CD4-positive, alpha-beta T cell treated with Interleukin-17A for 4 hours (primary cell): ENCODE measurements at regions not wholly inside any gene's neighbourhood (a gene's known extent, or its start where the extent isn't known, plus 50 kb on each side); places are given as distances from the start of the nearest gene placed in this dataset.
"Not testable (repeated sequence)": the region's sequence is repeated elsewhere in the genome, so short reads cannot be mapped to it uniquely, and the experiment has no call there.

Experiments
- DNase-seq: peaks from one replicate; pipeline ENCODE4 v3.0.0-alpha.2; 2020; ENCODE audit warnings: mixed read lengths

DNA sequence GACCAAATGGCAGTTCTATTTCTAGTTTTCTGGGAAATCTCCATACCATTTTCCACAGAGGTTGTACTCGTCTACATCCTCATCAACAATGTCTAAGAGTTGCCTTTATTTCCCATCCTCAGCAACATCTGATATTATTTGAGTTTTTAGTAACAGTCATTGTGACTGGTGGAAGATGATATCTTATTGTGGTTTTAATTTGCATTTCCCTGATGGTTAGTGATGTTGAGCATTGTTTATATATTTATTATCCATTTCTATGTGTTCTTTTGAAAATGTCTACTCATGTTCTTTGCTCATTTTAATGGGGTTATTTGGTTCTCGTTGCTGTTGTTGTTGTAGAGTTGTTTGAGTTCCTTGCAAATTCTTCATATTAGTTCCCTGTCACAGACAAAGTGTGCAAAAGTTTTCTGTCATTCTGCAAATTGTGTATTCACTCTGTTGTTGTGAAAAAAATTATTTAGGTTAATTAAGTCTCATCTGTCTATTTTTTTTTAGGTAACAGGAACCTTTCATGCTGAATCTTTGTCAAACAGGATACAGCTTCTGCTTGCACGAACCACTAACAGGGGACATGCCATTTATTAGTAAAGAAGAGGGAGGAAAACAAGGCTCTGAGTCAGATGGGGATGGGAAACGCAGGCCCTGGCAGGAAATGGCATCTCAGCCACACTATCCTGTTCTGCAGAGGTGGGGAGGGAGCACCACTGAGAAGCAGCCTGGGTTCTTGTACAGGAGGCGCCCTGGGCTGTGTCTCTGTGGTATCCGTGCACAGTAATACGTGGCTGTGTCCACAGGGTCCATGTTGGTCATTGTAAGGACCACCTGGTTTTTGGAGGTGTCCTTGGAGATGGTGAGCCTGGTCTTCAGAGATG, 1196.7 kb downstream of the TMEM121 start:
- DNase-seq = not testable (repeated sequence)

GRCh38 chr14:106727962-106728361, 1201.6 kb downstream of the TMEM121 start:
- DNase-seq = not testable (repeated sequence)

GRCh38 chr14:106728611-106729010, 1202.2 kb downstream of the TMEM121 start:
- DNase-seq = no peak

GRCh38 chr14:106729551-106729950, 1203.2 kb downstream of the TMEM121 start:
- DNase-seq = no peak

GRCh38 chr14:106733771-106734170, 1207.4 kb downstream of the TMEM121 start:
- DNase-seq = no peak

DNA sequence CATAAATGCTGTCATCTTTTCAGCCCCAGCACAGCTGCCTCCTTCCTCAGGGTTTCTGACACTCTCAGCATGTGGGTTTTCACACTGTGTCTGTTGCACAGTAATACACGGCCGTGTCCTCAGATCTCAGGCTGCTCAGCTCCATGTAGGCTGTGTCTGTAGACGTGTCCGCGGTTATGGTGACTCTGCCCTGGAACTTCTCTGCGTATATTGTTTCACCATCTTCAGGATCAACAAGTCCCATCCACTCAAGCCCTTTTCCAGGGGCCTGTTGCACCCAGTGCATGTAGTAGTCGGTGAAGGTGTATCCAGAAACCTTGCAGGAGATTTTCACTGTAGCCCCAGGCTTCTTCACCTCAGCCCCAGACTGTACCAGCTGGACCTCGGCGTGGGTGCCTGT, 1210.6 kb downstream of the TMEM121 start:
- DNase-seq = no peak

GRCh38 chr14:106738075-106738474, 1211.7 kb downstream of the TMEM121 start:
- DNase-seq = no peak

DNA sequence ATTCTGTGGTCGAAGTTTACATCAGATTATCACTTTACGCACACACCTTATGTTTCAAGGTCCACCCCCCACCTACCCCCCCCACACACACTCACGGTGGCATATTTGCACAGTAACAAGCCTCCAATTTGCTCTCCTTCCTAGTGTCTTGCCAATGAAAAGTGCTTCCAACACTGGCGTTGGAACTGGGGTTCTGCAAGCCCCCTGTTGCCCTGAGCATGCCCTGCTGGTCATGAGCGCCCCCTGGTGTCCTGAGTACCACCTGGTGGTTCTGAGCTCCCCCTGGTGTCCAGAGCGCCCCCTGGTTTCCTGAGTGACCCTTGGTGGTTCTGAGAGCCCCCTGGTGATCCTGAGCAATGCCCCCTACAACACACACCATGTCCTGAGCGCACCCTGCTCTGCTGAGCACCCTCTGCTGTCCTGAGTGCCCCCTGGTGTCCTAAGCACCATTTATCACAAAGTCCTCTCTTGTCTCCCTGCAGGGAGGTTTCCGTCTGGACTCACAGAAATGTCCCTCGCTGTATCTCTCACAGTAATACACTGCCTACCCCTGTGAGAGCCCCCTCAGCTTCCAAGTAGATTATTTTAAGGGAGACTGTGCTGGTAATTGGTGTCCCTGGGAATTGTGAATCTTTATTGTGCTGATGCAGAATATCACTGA, 1212.3 kb downstream of the TMEM121 start:
- DNase-seq = not testable (repeated sequence)

DNA sequence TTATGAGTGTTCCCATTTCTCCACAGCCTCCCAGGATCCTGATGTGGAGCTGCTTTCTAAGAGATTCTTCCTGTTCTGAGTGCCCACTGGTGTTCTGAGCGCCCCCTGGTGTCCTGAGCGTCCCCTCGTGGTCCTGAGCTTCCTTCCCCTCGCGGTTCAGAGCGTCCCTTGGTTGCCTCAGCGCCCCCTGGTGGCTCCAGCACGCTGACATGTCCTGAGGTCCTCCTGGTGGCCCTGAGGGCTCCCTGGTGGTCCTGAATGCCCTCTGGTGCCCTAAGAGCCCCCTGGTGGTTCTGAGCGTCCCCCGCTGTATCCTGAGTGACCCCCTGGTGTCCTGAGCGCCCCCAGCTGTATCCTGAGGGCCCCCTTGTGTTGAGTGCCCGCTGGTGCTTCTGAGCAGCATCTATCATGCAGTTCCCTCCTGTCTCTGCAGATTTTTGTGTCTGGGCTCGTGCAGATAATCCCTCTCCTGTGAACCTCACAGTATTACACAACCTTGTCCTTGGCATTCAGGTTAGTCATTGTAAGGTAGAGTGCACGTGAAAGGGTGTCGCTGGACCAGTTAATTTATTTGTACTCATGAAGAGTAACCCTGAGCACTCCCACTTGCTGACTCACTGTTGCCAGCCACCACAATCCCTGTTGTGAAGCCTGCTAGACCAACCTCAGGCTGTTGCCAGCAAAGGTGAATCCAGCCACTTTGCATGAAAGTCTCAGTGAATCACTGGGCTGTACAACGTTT, 1214.9 kb downstream of the TMEM121 start:
- peak; percentile 20 for DNase-seq

DNA sequence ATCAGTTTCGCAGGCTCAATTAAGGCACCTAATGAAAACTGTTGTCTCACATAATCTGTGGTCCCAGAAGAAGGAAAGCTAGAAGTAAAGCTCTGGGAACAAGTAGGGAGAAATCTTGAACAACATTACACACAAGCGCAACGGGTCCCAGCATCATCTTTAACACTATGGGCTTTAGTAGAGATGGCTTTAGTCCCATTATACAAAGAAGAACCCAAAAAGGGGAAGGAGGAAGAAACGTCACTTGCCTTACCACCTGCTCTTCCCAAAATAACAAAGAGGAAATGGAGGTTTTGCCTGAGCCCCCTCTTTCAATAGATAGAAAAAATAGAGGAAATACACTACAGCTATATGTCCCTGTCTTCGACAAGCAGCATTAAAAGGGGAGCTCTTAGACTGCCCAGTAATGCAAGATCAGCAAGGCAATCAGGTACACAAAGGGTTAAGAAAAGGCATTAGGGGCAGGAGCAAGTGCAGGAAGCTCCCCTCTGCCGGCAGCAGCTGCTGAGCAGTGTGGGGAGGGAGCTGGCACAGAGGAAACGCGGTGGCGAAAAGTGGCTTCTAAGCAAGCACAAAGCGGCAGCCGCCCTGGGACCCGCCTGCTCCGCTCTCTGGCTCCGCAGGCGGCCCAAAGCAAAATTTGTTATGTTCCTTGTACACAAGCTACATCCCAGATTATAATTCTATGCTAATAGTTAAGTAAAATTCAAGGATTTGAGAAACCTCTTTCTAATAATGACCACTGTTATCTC, 1218.8 kb downstream of the TMEM121 start:
- DNase-seq = peak; percentile 35

DNA sequence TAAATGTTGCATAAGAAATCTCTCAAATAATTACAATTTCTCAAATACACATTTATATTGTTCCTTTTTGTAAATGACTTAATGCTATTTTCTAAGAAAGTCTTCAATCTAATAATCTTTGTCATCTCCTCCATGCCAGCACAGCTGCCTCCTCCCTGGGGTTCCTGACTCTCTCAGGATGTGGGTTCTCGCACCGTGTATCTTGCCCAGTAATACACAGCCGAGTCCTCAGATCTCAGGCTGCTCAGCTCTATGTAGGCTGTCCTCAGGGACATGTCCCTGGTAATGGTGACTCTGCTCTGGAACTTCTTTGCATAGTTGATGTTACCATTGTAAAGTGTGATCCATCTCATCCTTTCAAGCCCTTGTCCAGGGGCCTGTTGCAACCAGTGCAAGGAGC, 1223.7 kb downstream of the TMEM121 start:
- DNase-seq = not testable (repeated sequence)

DNA sequence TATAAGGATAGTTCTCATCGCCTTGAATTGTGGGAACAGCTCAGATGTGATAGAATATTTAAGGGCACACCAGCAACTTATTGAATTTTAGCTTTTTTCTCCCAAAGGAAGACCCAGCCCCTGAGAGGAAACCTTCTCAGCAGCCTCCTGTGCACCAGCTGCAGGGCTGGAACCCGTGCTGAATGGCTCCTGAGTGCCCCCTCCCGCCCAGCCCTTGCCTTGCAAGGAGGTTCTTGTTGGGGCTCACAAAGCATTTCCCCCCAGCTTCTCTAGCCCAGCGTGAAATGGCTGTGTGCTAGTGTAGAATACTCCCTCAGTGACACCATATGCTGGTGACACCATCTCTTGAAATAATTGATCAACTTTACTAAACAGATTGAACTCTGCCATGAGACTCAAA, 1227.4 kb downstream of the TMEM121 start:
- not testable (repeated sequence) for DNase-seq

DNA sequence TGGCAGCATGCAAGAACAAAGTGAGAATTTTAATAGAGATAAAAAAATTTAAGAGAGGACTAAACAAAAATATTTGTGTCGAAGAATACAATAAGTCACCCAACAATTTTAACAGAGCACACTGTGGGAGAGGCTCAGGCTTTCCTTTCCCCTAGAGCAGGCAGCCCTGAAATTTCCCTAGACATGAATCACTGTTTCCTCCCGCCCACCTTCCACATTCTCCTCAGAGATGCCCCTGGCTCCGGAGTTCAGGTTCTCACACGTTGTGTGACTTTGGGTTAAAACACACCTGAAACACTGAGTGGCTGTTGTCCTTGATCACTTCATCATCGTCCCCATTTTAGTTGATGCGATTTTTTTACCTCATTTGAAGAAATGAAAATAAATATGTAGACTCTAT, 1231.1 kb downstream of the TMEM121 start:
- DNase-seq = not testable (repeated sequence)

GRCh38 chr14:106761886-106762816, 1235.8 kb downstream of the TMEM121 start:
- DNase-seq = not testable (repeated sequence)

- DNase-seq = peak; percentile 21
Observed at GRCh38 chr14:106764968-106765369, 1238.6 kb downstream of the TMEM121 start.

- no peak for DNase-seq
Observed at GRCh38 chr14:106766145-106766544, 1239.8 kb downstream of the TMEM121 start.

DNA sequence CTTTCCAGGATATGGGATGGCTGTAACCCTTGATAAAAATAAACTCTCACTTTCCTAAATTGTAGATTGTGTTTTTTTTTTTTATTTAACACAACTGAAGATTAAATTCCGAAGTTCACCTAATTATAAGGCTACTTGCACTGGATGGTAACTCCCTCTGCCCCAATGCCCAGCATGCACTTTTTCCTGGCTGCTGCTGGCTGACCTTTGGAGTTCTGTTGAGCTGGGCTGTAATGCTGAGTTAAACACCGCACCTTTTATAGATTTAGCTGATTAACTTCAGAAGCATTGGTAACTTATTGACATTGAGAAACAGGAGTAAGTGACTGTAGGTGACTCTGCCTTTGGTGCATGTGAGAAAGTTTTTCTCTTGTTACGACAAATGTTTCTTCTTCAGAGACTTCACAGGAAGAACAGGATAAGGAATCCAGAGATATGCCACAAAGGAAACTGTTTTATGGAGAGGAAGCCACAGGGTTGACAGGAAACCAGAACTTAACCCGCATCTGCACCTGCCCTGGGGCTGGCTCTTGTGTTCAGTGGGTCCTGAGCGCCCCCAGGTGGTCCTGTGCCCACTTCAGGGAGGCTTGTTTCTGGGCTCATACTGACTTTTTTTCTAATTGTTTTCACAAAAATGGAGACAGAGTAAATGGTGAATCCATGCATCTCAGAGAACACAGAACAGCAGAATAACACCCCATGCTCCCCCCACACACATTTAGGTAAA, 1240.3 kb downstream of the TMEM121 start:
- peak; percentile 72 for DNase-seq

DNA sequence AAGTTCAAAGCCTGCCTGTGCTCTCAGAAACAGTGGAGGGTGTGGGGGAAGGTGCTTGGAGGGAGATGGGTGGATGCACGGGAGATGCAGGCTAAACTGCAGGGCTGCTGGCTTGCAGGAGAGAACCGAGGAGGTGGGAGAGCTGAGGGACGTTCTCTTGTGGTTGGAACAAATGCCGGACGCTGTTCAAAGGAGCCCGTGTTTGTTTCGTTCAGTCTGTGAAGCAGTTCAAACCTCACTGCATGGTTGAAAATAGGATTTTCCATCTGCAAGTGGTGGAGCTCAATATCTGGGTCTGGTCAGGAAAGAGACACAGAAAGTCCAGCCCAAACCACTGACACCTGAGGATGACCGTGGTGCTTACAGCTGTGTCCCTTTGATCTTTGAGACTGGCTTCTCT, 1241.8 kb downstream of the TMEM121 start:
- DNase-seq = peak; percentile 5

DNA sequence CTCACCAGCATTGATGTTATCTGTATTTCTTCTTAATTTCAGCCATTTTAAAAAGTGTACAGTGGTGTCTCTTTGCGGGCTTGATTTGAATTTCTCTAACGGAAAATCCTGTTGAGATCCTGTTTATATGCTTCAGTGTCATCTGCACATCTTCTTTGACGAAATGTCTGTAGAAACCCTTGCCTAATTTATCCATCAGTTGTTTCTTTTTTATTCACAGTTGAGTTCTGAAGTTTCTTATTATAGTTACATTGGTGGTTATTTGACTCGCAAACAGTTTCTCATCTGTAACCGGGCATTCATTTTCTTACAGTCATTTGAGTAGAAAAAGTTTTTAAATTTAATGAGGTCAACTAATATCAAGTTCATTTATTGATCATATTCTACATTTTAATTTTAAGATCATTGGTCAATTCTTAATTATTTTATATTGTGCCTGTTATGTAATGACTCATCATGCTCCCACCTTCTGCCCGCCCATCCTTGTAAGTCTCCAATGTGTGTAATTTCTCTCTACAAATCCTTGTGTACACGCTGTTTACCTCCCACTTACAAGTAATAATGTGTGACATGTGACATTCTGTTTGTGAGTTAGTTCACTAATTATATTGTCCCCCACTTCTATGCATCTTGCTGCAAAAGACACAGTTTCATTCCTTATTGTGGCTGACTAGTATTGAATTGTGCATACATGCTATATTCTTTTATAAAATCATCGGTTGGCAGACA, 1242.8 kb downstream of the TMEM121 start:
- not testable (repeated sequence) for DNase-seq

- DNase-seq = peak; percentile 22
Observed at GRCh38 chr14:106770158-106770672, 1243.8 kb downstream of the TMEM121 start.
